ENCODE measurements at regions not wholly inside any gene's neighbourhood (a gene's known extent, or its start where the extent isn't known, plus 50 kb on each side); places are given as distances from the start of the nearest gene placed in this dataset.

GRCh38 chr7:22633954-22634474 lies 93.0 kb upstream of the IL6 start:
- H3K4me1 ChIP-seq = no peaks in the 10 kb centered on the region
- TF ChIP-seq POLR2A (IDR thresholded peaks at IDR 0.05) (no peak), CTCF (IDR thresholded peaks at IDR 0.05) (no peak)
- H3K9me3 ChIP-seq = no peaks in the 10 kb centered on the region
- intact Hi-C loops (cut with DNase I) = no loop called here
- no peak overlapping the region for H3K4me3 ChIP-seq (replicated peaks in 1 of 3)
- no peaks in the 10 kb centered on the region for H3K36me3 ChIP-seq
- H3K27me3 ChIP-seq = no peaks in the 10 kb centered on the region
- no peak overlapping the region for H3K27ac ChIP-seq
- DNase-seq = no peak
- WGBS, 2 donors = 85 to 86% methylated on average over 3 of the region's 3 CpGs

- no peak for TF ChIP-seq CTCF (IDR thresholded peaks at IDR 0.05)
- TF ChIP-seq POLR2A (IDR thresholded peaks at IDR 0.05) = no peak
- Histone ChIP-seq H3K4me1 (no peaks in the 10 kb centered on the region), H3K27me3 (no peaks in the 10 kb centered on the region), H3K36me3 (no peaks in the 10 kb centered on the region), H3K27ac (no peak overlapping the region), H3K9me3 (no peaks in the 10 kb centered on the region), H3K4me3 (replicated peaks in 1 of 3) (no peak overlapping the region)
- WGBS, 2 donors = 59 to 69% methylated on average over 2 of the region's 2 CpGs
- DNase-seq = no peak
- intact Hi-C loops (cut with DNase I) = no loop called here
These were observed 93.6 kb upstream of the IL6 start for GRCh38 chr7:22633286-22633953.

GRCh38 chr7:22632674-22633073 lies 94.3 kb upstream of the IL6 start:
- Histone ChIP-seq H3K27me3 (no peaks in the 10 kb centered on the region), H3K27ac (no peak overlapping the region), H3K4me3 (replicated peaks in 1 of 3) (no peak overlapping the region), H3K9me3 (no peaks in the 10 kb centered on the region), H3K36me3 (no peaks in the 10 kb centered on the region), H3K4me1 (no peaks in the 10 kb centered on the region)
- 80 to 87% methylated on average over 2 of the region's 2 CpGs for WGBS, 2 donors
- intact Hi-C loops (cut with DNase I) = no loop called here
- TF ChIP-seq CTCF (IDR thresholded peaks at IDR 0.05) (no peak), POLR2A (IDR thresholded peaks at IDR 0.05) (no peak)
- no peak for DNase-seq

- Histone ChIP-seq H3K36me3 (no peaks in the 10 kb centered on the region), H3K4me1 (no peaks in the 10 kb centered on the region), H3K4me3 (replicated peaks in 1 of 3) (no peak overlapping the region), H3K9me3 (no peaks in the 10 kb centered on the region), H3K27ac (no peak overlapping the region), H3K27me3 (no peaks in the 10 kb centered on the region)
- intact Hi-C loops (cut with DNase I) = no loop called here
- no peak for DNase-seq
- WGBS, 2 donors = 59 to 60% methylated on average over 2 of the region's 2 CpGs
- TF ChIP-seq CTCF (IDR thresholded peaks at IDR 0.05) (no peak), POLR2A (IDR thresholded peaks at IDR 0.05) (no peak)
These were observed 95.3 kb upstream of the IL6 start for GRCh38 chr7:22631730-22632129.

- no peak for DNase-seq
- intact Hi-C loops (cut with DNase I) = no loop called here
- Histone ChIP-seq H3K4me3 (replicated peaks in 1 of 3) (no peak overlapping the region), H3K27ac (no peak overlapping the region), H3K4me1 (no peaks in the 10 kb centered on the region), H3K36me3 (no peaks in the 10 kb centered on the region), H3K27me3 (no peaks in the 10 kb centered on the region), H3K9me3 (no peaks in the 10 kb centered on the region)
- 94 to 96% methylated on average over 4 to 7 of the region's 7 CpGs for WGBS, 2 donors
- TF ChIP-seq CTCF (IDR thresholded peaks at IDR 0.05) (no peak), POLR2A (IDR thresholded peaks at IDR 0.05) (no peak)
These were observed 96.9 kb upstream of the IL6 start for GRCh38 chr7:22630069-22630468.

Data from thyroid gland (tissue), 4 donors.